ENCODE measurements at regions not wholly inside any gene's neighbourhood (a gene's known extent, or its start where the extent isn't known, plus 50 kb on each side); places are given as distances from the start of the nearest gene placed in this dataset.

DNA sequence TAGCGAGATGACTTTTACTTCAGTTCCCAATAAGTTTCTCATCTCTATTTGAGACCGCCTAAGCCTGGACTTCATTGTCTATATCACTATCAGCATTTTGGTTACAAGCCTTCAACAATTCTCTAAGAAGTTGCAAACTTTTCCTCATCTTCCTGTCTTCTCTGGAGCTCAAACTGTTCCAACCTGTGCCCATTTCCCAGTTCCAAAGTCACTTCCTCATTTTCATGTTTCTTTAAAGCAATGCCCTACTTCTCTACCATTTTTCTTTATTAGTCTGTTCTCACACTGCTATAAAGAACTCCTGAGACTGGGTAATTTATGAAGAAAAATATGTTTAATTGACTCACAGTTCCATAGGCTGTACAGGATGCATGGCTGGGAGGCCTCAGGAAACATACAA lies 251.9 kb downstream of the TECRL start:
- FAIRE-seq, result no peak
- peaks cover 2% of the 10 kb centered on the region in 2 donors for H3K9me3 ChIP-seq (ENCODE audit: control insufficient read depth in 2 of 2, insufficient read depth in 1 of 2, low read depth in 1 of 2, low read length in 1 of 2)
- WGBS, 3 donors, result 91 to 98% (median 93%) methylated on average over 2 of the region's 2 CpGs

DNA sequence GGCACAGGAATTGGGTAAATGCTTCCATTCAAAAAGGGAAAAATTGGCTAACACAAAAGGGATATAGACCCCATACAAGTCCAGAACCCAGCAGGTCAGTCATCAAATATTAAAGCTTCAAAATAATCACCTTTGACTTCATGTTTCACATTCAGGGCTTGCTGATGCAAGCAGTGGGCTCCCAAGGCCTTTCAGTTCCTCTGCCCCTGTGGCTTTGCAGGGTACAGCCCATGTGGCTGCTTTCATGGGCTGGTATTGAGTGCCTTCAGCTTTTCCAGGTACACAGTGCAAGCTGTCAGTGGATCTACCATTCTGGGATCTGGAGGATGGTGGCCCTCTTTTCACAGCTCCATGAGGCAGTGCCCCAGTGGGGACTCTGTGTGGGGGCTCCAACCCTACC lies 253.0 kb downstream of the TECRL start:
- H3K4me1 ChIP-seq (ENCODE audit: control insufficient read depth in 3 of 3, insufficient read depth in 2 of 3, low read depth in 1 of 3, low read length in 2 of 3), result no peaks in the 10 kb centered on the region
- peaks cover 2% of the 10 kb centered on the region in 2 donors for H3K9me3 ChIP-seq (ENCODE audit: control insufficient read depth in 2 of 2, insufficient read depth in 1 of 2, low read depth in 1 of 2, low read length in 1 of 2)
- no peak overlapping the region for H3K27ac ChIP-seq (ENCODE audit: low read depth in 1 of 3, low read length in 2 of 3)
- H3K27me3 ChIP-seq (ENCODE audit: control insufficient read depth in 3 of 3, insufficient read depth in 3 of 3, low read length in 3 of 3), result no peaks in the 10 kb centered on the region
- no peak overlapping the region for H3K4me3 ChIP-seq (ENCODE audit: low read depth in 1 of 3, low read length in 3 of 3)
- no peaks in the 10 kb centered on the region for H3K36me3 ChIP-seq (ENCODE audit: control insufficient read depth in 3 of 3, insufficient read depth in 2 of 3, low read depth in 1 of 3, low read length in 3 of 3)
- FAIRE-seq, result no peak
- no peak for DNase-seq

More for the DNA sequence above, 251.9 kb downstream of the TECRL start:
- no peaks in the 10 kb centered on the region for H3K27me3 ChIP-seq (ENCODE audit: control insufficient read depth in 3 of 3, insufficient read depth in 3 of 3, low read length in 3 of 3)
- H3K27ac ChIP-seq (ENCODE audit: low read depth in 1 of 3, low read length in 2 of 3), result no peak overlapping the region
- no peak overlapping the region for H3K4me3 ChIP-seq (ENCODE audit: low read depth in 1 of 3, low read length in 3 of 3)
- H3K36me3 ChIP-seq (ENCODE audit: control insufficient read depth in 3 of 3, insufficient read depth in 2 of 3, low read depth in 1 of 3, low read length in 3 of 3), result no peaks in the 10 kb centered on the region
- no peak for DNase-seq
- no peaks in the 10 kb centered on the region for H3K4me1 ChIP-seq (ENCODE audit: control insufficient read depth in 3 of 3, insufficient read depth in 2 of 3, low read depth in 1 of 3, low read length in 2 of 3)

DNA sequence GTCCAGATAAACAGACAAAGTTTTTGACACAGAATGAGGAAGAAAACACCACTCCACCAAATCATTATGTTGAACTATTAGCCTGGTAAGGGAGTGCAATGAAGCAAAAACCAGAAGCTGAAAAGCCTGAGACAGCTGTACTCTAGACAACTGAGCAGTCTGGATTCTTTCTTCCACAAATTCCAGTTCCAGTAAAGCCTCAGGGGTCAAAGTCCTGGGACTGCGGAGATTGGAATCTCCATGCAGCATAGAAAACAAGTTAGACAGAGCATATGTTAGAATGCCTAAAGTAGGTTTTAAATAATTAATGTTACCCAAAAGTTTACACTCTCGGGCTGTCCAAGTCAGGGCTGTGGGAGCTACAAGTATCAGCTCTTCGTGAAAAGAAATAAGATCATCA lies 263.2 kb downstream of the TECRL start:
- H3K36me3 ChIP-seq (ENCODE audit: control insufficient read depth in 3 of 3, insufficient read depth in 2 of 3, low read depth in 1 of 3, low read length in 3 of 3), result no peaks in the 10 kb centered on the region
- no peak for DNase-seq
- FAIRE-seq, result no peak
- H3K27me3 ChIP-seq (ENCODE audit: control insufficient read depth in 3 of 3, insufficient read depth in 3 of 3, low read length in 3 of 3), result no peaks in the 10 kb centered on the region
- 62 to 73% (median 72%) methylated on average over 3 of the region's 3 CpGs for WGBS, 3 donors
- H3K27ac ChIP-seq (ENCODE audit: low read depth in 1 of 3, low read length in 2 of 3), result no peak overlapping the region
- no peak overlapping the region for H3K4me3 ChIP-seq (ENCODE audit: low read depth in 1 of 3, low read length in 3 of 3)
- H3K9me3 ChIP-seq (ENCODE audit: control insufficient read depth in 2 of 2, insufficient read depth in 1 of 2, low read depth in 1 of 2, low read length in 1 of 2), result peaks cover 0 to 13% of the 10 kb centered on the region in 2 donors
- no peaks in the 10 kb centered on the region for H3K4me1 ChIP-seq (ENCODE audit: control insufficient read depth in 3 of 3, insufficient read depth in 2 of 3, low read depth in 1 of 3, low read length in 2 of 3)

DNA sequence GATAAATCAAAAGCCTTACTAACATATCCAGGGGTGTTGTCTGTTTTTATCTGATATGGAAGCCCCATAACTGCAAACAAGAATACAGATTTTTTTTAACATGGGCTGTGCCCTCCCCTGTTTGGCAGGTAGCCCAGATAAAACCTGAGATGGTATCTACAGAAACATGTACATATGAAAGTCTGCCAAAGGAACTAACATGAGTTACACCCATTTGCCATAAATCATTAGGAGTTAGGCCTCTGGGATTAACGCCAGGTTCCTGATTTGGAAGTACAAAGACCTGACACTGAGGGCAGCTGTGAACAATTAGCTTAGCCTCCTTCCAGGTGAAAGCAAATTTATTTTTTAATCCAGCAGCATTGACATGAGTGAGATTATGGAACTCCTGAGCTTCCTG lies 264.3 kb downstream of the TECRL start:
- no peaks in the 10 kb centered on the region for H3K27me3 ChIP-seq (ENCODE audit: control insufficient read depth in 3 of 3, insufficient read depth in 3 of 3, low read length in 3 of 3)
- peak in 1 of 2 donors; percentile 25 for DNase-seq
- 19 to 49% (median 28%) methylated on average over 1 of the region's 1 CpG for WGBS, 3 donors
- peaks cover 0 to 13% of the 10 kb centered on the region in 2 donors for H3K9me3 ChIP-seq (ENCODE audit: control insufficient read depth in 2 of 2, insufficient read depth in 1 of 2, low read depth in 1 of 2, low read length in 1 of 2)
- no peaks in the 10 kb centered on the region for H3K4me1 ChIP-seq (ENCODE audit: control insufficient read depth in 3 of 3, insufficient read depth in 2 of 3, low read depth in 1 of 3, low read length in 2 of 3)
- FAIRE-seq, result no peak
- H3K27ac ChIP-seq (ENCODE audit: low read depth in 1 of 3, low read length in 2 of 3), result no peak overlapping the region
- no peak overlapping the region for H3K4me3 ChIP-seq (ENCODE audit: low read depth in 1 of 3, low read length in 3 of 3)
- H3K36me3 ChIP-seq (ENCODE audit: control insufficient read depth in 3 of 3, insufficient read depth in 2 of 3, low read depth in 1 of 3, low read length in 3 of 3), result no peaks in the 10 kb centered on the region

DNA sequence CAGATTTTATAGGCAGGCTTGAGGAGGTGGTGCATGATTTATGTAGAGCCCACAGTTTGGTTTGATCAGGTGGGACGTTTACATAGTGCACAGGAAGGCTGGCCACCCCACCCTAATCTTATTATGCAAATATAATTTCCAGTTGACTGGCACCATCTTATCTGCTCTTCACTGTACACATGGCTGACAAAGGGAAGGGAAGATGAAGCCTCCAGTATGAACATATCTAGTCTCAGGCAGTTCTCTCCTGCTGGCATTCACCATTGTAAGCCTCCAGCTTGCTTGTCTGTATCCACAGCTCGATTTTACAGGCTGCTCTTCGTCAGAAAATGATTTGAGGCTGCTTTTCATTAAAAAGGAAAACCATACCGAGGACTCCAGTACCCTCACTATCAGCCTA lies 278.3 kb downstream of the TECRL start:
- Histone ChIP-seq H3K4me1 (ENCODE audit: control insufficient read depth in 3 of 3, insufficient read depth in 2 of 3, low read depth in 1 of 3, low read length in 2 of 3) (no peaks in the 10 kb centered on the region), H3K27ac (ENCODE audit: low read depth in 1 of 3, low read length in 2 of 3) (no peak overlapping the region), H3K36me3 (ENCODE audit: control insufficient read depth in 3 of 3, insufficient read depth in 2 of 3, low read depth in 1 of 3, low read length in 3 of 3) (no peaks in the 10 kb centered on the region), H3K9me3 (ENCODE audit: control insufficient read depth in 2 of 2, insufficient read depth in 1 of 2, low read depth in 1 of 2, low read length in 1 of 2) (no peaks in the 10 kb centered on the region), H3K4me3 (ENCODE audit: low read depth in 1 of 3, low read length in 3 of 3) (no peak overlapping the region), H3K27me3 (ENCODE audit: control insufficient read depth in 3 of 3, insufficient read depth in 3 of 3, low read length in 3 of 3) (no peaks in the 10 kb centered on the region)
- DNase-seq (no peak), FAIRE-seq (no peak)
- 17 to 36% (median 34%) methylated on average over 4 of the region's 4 CpGs for WGBS, 3 donors

DNA sequence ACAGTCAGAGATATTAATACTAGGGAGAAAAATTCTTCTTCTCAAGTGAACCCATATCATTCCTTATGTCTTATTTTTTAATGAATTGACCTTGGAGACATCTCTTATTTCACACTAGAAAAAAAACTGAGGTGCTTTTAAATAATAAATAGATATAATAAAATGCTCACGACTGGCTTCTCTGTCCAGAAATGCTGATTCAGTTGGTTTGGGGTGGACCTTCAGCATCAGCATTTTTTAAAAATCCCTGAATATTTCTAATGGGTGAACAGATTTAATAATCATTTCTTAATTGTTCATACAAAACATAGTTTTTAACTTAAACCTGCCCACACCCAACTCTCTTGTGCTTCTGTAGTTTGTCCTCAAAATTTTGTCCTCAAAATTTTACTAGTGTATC lies 283.9 kb downstream of the TECRL start:
- no peaks in the 10 kb centered on the region for H3K4me1 ChIP-seq (ENCODE audit: control insufficient read depth in 3 of 3, insufficient read depth in 2 of 3, low read depth in 1 of 3, low read length in 2 of 3)
- H3K27ac ChIP-seq (ENCODE audit: low read depth in 1 of 3, low read length in 2 of 3), result no peak overlapping the region
- no peak overlapping the region for H3K4me3 ChIP-seq (ENCODE audit: low read depth in 1 of 3, low read length in 3 of 3)
- DNase-seq (no peak), FAIRE-seq (no peak)
- no peaks in the 10 kb centered on the region for H3K27me3 ChIP-seq (ENCODE audit: control insufficient read depth in 3 of 3, insufficient read depth in 3 of 3, low read length in 3 of 3)
- peaks cover 0 to 12% of the 10 kb centered on the region in 2 donors for H3K9me3 ChIP-seq (ENCODE audit: control insufficient read depth in 2 of 2, insufficient read depth in 1 of 2, low read depth in 1 of 2, low read length in 1 of 2)
- 36 to 53% (median 43%) methylated on average over 1 of the region's 1 CpG for WGBS, 3 donors
- H3K36me3 ChIP-seq (ENCODE audit: control insufficient read depth in 3 of 3, insufficient read depth in 2 of 3, low read depth in 1 of 3, low read length in 3 of 3), result no peaks in the 10 kb centered on the region

DNA sequence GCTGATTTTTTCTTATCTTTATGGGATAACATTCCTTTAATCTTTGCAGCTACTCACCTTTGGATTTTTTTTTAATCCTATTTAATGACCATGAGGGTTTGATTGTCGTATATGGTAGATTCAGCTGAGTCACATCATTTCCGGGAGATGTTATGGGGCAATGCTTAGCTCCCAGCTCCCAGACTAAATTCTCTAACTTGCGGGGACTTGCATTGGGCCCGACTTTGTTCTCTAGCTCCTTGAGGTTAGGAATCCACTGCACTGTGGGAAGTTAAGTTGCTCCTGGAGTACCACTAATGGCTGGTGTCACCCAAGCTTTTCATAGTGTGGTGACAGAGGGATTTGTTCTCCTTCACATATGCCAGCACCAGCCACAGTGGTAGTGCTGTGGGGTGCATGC lies 287.4 kb downstream of the TECRL start:
- H3K9me3 ChIP-seq (ENCODE audit: control insufficient read depth in 2 of 2, insufficient read depth in 1 of 2, low read depth in 1 of 2, low read length in 1 of 2), result peaks cover 0 to 12% of the 10 kb centered on the region in 2 donors
- H3K27ac ChIP-seq (ENCODE audit: low read depth in 1 of 3, low read length in 2 of 3), result no peak overlapping the region
- FAIRE-seq (no peak), DNase-seq (no peak)
- H3K4me1 ChIP-seq (ENCODE audit: control insufficient read depth in 3 of 3, insufficient read depth in 2 of 3, low read depth in 1 of 3, low read length in 2 of 3), result no peaks in the 10 kb centered on the region
- no peaks in the 10 kb centered on the region for H3K36me3 ChIP-seq (ENCODE audit: control insufficient read depth in 3 of 3, insufficient read depth in 2 of 3, low read depth in 1 of 3, low read length in 3 of 3)
- no peaks in the 10 kb centered on the region for H3K27me3 ChIP-seq (ENCODE audit: control insufficient read depth in 3 of 3, insufficient read depth in 3 of 3, low read length in 3 of 3)
- WGBS, 3 donors, result 86 to 92% (median 92%) methylated on average over 4 of the region's 4 CpGs
- no peak overlapping the region for H3K4me3 ChIP-seq (ENCODE audit: low read depth in 1 of 3, low read length in 3 of 3)

DNA sequence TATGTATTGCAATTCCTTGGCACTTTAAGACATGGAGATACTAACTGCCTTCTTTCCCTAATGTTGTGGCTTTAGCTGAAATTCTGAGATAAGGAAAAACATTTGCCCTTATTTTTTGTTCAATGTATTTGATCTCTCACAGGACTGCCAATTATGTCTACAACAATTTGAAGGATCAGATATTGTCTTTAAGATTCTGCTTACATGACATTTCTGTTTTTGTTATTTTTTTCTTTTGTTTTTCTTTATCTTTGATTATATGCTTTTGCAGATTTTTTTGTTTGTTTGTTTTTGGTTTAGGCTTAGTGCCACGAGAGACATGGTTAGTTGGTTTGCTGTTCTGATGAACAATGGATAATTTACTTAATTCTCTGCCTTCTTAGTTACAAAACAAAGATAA lies 303.3 kb downstream of the TECRL start:
- FAIRE-seq (no peak), DNase-seq (no peak)
- Histone ChIP-seq H3K27ac (ENCODE audit: low read depth in 1 of 3, low read length in 2 of 3) (no peak overlapping the region), H3K4me1 (ENCODE audit: control insufficient read depth in 3 of 3, insufficient read depth in 2 of 3, low read depth in 1 of 3, low read length in 2 of 3) (no peaks in the 10 kb centered on the region), H3K27me3 (ENCODE audit: control insufficient read depth in 3 of 3, insufficient read depth in 3 of 3, low read length in 3 of 3) (no peaks in the 10 kb centered on the region), H3K36me3 (ENCODE audit: control insufficient read depth in 3 of 3, insufficient read depth in 2 of 3, low read depth in 1 of 3, low read length in 3 of 3) (no peaks in the 10 kb centered on the region), H3K4me3 (ENCODE audit: low read depth in 1 of 3, low read length in 3 of 3) (no peak overlapping the region), H3K9me3 (ENCODE audit: control insufficient read depth in 2 of 2, insufficient read depth in 1 of 2, low read depth in 1 of 2, low read length in 1 of 2) (no peaks in the 10 kb centered on the region)
- 11 to 27% (median 12%) methylated on average over 1 of the region's 1 CpG for WGBS, 3 donors

DNA sequence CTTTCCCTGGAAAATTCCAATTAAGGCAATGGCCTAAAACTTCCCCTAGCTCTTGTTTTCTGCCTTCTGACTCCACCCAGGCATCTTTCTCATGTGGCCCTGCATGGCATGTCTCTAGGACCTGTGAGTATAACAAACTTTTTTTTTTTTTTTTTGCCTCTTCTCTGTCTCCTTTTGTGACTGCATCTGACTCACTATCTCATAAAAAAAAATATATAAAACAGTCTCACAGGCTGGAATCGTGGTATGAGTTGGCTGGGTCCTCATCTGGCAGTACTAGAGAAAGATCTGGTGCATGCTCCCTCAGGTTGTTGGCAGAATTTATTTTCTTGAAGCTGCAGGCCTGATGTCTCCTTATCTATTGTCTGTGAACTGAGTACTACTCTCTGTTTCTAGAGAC lies 313.9 kb downstream of the TECRL start:
- Histone ChIP-seq H3K4me3 (ENCODE audit: low read depth in 1 of 3, low read length in 3 of 3) (no peak overlapping the region), H3K36me3 (ENCODE audit: control insufficient read depth in 3 of 3, insufficient read depth in 2 of 3, low read depth in 1 of 3, low read length in 3 of 3) (no peaks in the 10 kb centered on the region), H3K27me3 (ENCODE audit: control insufficient read depth in 3 of 3, insufficient read depth in 3 of 3, low read length in 3 of 3) (no peaks in the 10 kb centered on the region), H3K4me1 (ENCODE audit: control insufficient read depth in 3 of 3, insufficient read depth in 2 of 3, low read depth in 1 of 3, low read length in 2 of 3) (no peaks in the 10 kb centered on the region), H3K9me3 (ENCODE audit: control insufficient read depth in 2 of 2, insufficient read depth in 1 of 2, low read depth in 1 of 2, low read length in 1 of 2) (no peaks in the 10 kb centered on the region), H3K27ac (ENCODE audit: low read depth in 1 of 3, low read length in 2 of 3) (no peak overlapping the region)
- 23 to 48% (median 41%) methylated on average over 1 of the region's 1 CpG for WGBS, 3 donors
- FAIRE-seq (no peak), DNase-seq (no peak)

All from small intestine (tissue), 7 donors.